ENCODE measurements at regions not wholly inside any gene's neighbourhood (a gene's known extent, or its start where the extent isn't known, plus 50 kb on each side); places are given as distances from the start of the nearest gene placed in this dataset.
"Not testable (repeated sequence)": the region's sequence is repeated elsewhere in the genome, so short reads cannot be mapped to it uniquely, and the experiment has no call there.

DNA sequence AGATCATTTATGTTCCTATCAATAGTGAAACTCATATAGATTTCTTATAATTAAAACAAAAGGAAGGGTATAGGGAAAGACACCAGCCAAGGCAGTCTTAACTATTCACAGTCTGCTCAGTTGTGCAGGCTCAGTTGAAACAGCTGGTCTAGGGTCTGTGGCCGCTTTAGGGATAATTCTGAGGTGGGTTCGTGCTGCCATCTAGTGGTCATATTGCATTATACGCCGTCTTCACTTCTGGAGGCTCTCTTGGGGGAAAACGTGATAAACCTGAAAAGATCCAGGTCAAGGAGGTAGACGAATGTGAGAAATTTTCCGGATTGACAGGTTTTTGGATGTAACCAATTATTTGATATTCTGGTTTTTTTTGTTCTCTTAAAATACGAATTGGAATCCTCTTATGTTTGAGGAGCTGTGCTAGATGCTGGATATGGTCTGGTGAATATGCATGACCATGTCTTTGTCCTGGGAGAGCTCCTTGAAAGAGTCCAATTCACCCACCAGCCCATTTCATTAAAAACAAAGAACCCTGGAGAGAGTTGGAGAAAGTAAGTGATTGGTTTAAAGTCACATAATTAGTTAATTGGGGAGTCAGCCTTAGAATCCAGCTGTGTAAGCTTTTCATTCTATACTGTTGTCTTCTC lies 492.4 kb downstream of the PLCL1 start:
- Mint-ChIP-seq H3K4me1 (ENCODE audit: low read depth) (no peaks in the 10 kb centered on the region), H3K4me3 (no peak overlapping the region), H3K36me3 (ENCODE audit: low read depth) (no peaks in the 10 kb centered on the region), H3K9me3 (ENCODE audit: insufficient read depth) (no peaks in the 10 kb centered on the region), H3K27ac (no peak overlapping the region), H3K27me3 (ENCODE audit: low read depth) (peaks cover 2% of the 10 kb centered on the region)
- DNase-seq (peak; percentile 66), ATAC-seq (peak; percentile 86)
- POLR2A ChIA-PET, result no interaction called here
- CTCF ChIA-PET, result interaction anchor here (0.6 to 2.7 kb wide), 38 partner anchors 9 to 1192 kb away, joined by 3 to 12 read pairs (median 4); partner anchors contain the start of gene PLCL1

- ChIA-PET POLR2A (no interaction called here), CTCF (no interaction called here)
- ATAC-seq (no peak), DNase-seq (no peak)
- Mint-ChIP-seq H3K9me3 (ENCODE audit: insufficient read depth) (no peaks in the 10 kb centered on the region), H3K27ac (no peak overlapping the region), H3K4me1 (ENCODE audit: low read depth) (no peaks in the 10 kb centered on the region), H3K27me3 (ENCODE audit: low read depth) (peaks cover 6% of the 10 kb centered on the region), H3K4me3 (no peak overlapping the region), H3K36me3 (ENCODE audit: low read depth) (no peaks in the 10 kb centered on the region)
Measured at GRCh38 chr2:198293281-198293680, 488.9 kb downstream of the PLCL1 start.

GRCh38 chr2:198289811-198290210 lies 485.4 kb downstream of the PLCL1 start:
- no peaks in the 10 kb centered on the region for H3K36me3 Mint-ChIP-seq (ENCODE audit: low read depth)
- no peak for ATAC-seq
- H3K4me1 Mint-ChIP-seq (ENCODE audit: low read depth), result no peaks in the 10 kb centered on the region
- peaks cover 11% of the 10 kb centered on the region for H3K27me3 Mint-ChIP-seq (ENCODE audit: low read depth)
- H3K9me3 Mint-ChIP-seq (ENCODE audit: insufficient read depth), result no peaks in the 10 kb centered on the region
- no peak for DNase-seq
- no peak overlapping the region for H3K4me3 Mint-ChIP-seq
- no peak overlapping the region for H3K27ac Mint-ChIP-seq
- ChIA-PET POLR2A (no interaction called here), CTCF (no interaction called here)

DNA sequence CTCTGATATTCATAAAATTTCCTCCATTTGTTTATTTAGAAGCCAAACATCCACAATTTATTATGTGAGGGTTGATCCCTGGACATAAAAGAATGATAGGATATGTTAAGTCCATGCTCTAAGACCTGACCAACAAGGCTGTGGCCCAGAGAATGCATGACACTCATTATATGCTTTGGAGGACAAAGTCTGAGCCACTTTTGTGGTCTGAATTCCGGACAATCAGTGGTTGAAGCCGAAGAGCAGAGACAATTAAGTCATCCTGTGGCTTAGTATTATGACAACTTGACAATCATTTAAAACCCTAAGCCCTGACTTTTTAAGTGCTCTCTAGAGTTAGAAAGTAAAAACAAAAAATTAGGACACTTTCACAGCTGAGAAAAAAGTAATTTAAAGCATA lies 483.3 kb downstream of the PLCL1 start:
- no peak for DNase-seq
- no peak overlapping the region for H3K27ac Mint-ChIP-seq
- H3K36me3 Mint-ChIP-seq (ENCODE audit: low read depth), result no peaks in the 10 kb centered on the region
- H3K27me3 Mint-ChIP-seq (ENCODE audit: low read depth), result peaks cover 18% of the 10 kb centered on the region
- H3K4me1 Mint-ChIP-seq (ENCODE audit: low read depth), result no peaks in the 10 kb centered on the region
- ChIA-PET POLR2A (no interaction called here), CTCF (no interaction called here)
- H3K4me3 Mint-ChIP-seq, result no peak overlapping the region
- no peak for ATAC-seq
- no peaks in the 10 kb centered on the region for H3K9me3 Mint-ChIP-seq (ENCODE audit: insufficient read depth)

- CTCF ChIA-PET, result no interaction called here
- Mint-ChIP-seq H3K27ac (no peak overlapping the region), H3K36me3 (ENCODE audit: low read depth) (no peaks in the 10 kb centered on the region), H3K27me3 (ENCODE audit: low read depth) (peaks cover 27% of the 10 kb centered on the region), H3K4me1 (ENCODE audit: low read depth) (no peaks in the 10 kb centered on the region), H3K4me3 (no peak overlapping the region), H3K9me3 (ENCODE audit: insufficient read depth) (no peaks in the 10 kb centered on the region)
- ATAC-seq (no peak), DNase-seq (no peak)
- POLR2A ChIA-PET, result no interaction called here
Measured at GRCh38 chr2:198285216-198285615, 480.8 kb downstream of the PLCL1 start.

GRCh38 chr2:198283146-198283545 lies 478.8 kb downstream of the PLCL1 start:
- no peak overlapping the region for H3K27ac Mint-ChIP-seq
- no peaks in the 10 kb centered on the region for H3K4me1 Mint-ChIP-seq (ENCODE audit: low read depth)
- ChIA-PET CTCF (no interaction called here), POLR2A (no interaction called here)
- H3K4me3 Mint-ChIP-seq, result no peak overlapping the region
- no peak for DNase-seq
- no peaks in the 10 kb centered on the region for H3K9me3 Mint-ChIP-seq (ENCODE audit: insufficient read depth)
- no peak for ATAC-seq
- H3K27me3 Mint-ChIP-seq (ENCODE audit: low read depth), result peaks cover 23% of the 10 kb centered on the region
- no peaks in the 10 kb centered on the region for H3K36me3 Mint-ChIP-seq (ENCODE audit: low read depth)

DNA sequence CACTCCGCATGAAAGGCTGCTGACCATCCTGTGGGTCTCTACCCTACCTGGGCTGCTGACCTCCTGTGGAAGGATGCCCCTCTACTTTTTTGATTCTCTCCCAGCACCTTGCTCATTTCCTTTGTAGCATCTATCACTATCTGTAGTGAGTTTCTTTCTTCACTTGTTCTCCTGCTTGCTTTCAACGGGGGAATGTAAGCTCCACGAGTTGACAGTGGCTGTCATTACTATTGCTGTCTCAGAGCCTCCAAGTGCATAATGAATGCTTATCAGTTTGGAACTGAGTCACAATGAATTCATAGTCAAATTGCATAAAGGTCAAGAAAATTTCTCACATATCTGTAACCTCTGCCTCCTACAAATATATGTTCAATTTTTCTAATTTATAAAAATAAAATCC lies 477.7 kb downstream of the PLCL1 start:
- DNase-seq (no peak), ATAC-seq (no peak)
- H3K27ac Mint-ChIP-seq, result no peak overlapping the region
- CTCF ChIA-PET, result no interaction called here
- H3K4me3 Mint-ChIP-seq, result no peak overlapping the region
- H3K4me1 Mint-ChIP-seq (ENCODE audit: low read depth), result no peaks in the 10 kb centered on the region
- no peaks in the 10 kb centered on the region for H3K9me3 Mint-ChIP-seq (ENCODE audit: insufficient read depth)
- H3K27me3 Mint-ChIP-seq (ENCODE audit: low read depth), result peaks cover 21% of the 10 kb centered on the region
- no peaks in the 10 kb centered on the region for H3K36me3 Mint-ChIP-seq (ENCODE audit: low read depth)
- POLR2A ChIA-PET, result no interaction called here

DNA sequence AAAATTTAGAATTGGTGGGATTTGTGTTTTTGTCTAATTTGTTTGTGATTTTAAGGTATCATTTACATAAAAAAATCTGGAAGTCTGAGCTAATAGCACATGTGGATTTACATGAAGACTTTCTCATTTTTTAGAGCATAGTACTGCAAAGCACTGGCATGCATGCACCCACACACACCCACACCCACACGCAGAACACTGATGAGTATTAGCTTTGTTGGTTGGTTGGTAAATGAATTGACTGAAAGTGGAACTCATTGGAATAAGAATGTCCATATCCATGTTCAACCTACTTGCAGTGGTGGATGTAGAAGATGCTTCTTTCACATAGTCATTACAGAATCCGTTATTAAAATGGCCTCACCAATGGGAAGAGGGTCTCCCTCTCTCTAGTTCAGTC lies 475.8 kb downstream of the PLCL1 start:
- ATAC-seq, result no peak
- Mint-ChIP-seq H3K9me3 (ENCODE audit: insufficient read depth) (no peaks in the 10 kb centered on the region), H3K27me3 (ENCODE audit: low read depth) (peaks cover 16% of the 10 kb centered on the region), H3K36me3 (ENCODE audit: low read depth) (no peaks in the 10 kb centered on the region), H3K4me1 (ENCODE audit: low read depth) (no peaks in the 10 kb centered on the region), H3K27ac (no peak overlapping the region), H3K4me3 (no peak overlapping the region)
- POLR2A ChIA-PET, result no interaction called here
- CTCF ChIA-PET, result interaction anchor here (1.0 kb wide), 1 partner anchor 16 kb away, joined by 6 read pairs; no protein-coding TSS in a partner anchor
- no peak for DNase-seq

DNA sequence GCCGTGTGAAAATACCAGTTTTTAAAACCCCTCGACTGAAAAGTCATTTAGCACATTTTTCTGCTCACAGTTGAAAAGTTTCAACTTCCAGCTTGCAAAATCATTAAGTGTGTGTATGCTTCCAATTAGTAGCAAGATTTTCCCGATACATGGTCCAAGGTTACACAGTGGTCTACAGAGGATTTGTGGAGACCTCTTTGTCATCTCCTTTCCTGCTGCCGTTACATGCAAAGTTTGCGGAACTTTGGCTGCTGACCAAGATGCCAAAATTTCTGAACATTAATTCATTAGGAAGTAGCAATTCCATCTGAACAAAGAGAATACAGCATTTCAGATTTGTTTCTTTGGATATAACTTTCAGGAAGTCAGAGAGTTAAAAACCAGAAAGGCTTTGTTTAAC lies 474.6 kb downstream of the PLCL1 start:
- H3K27ac Mint-ChIP-seq, result no peak overlapping the region
- ChIA-PET CTCF (no interaction called here), POLR2A (no interaction called here)
- no peaks in the 10 kb centered on the region for H3K4me1 Mint-ChIP-seq (ENCODE audit: low read depth)
- no peaks in the 10 kb centered on the region for H3K9me3 Mint-ChIP-seq (ENCODE audit: insufficient read depth)
- H3K4me3 Mint-ChIP-seq, result no peak overlapping the region
- no peaks in the 10 kb centered on the region for H3K36me3 Mint-ChIP-seq (ENCODE audit: low read depth)
- peaks cover 14% of the 10 kb centered on the region for H3K27me3 Mint-ChIP-seq (ENCODE audit: low read depth)
- DNase-seq (no peak), ATAC-seq (no peak)

- no peaks in the 10 kb centered on the region for H3K36me3 Mint-ChIP-seq (ENCODE audit: low read depth)
- H3K27ac Mint-ChIP-seq, result no peak overlapping the region
- ChIA-PET CTCF (no interaction called here), POLR2A (no interaction called here)
- ATAC-seq (no peak), DNase-seq (no peak)
- H3K9me3 Mint-ChIP-seq (ENCODE audit: insufficient read depth), result no peaks in the 10 kb centered on the region
- H3K4me1 Mint-ChIP-seq (ENCODE audit: low read depth), result no peaks in the 10 kb centered on the region
- peaks cover 10% of the 10 kb centered on the region for H3K27me3 Mint-ChIP-seq (ENCODE audit: low read depth)
- no peak overlapping the region for H3K4me3 Mint-ChIP-seq
Measured at GRCh38 chr2:198277181-198277580, 472.8 kb downstream of the PLCL1 start.

DNA sequence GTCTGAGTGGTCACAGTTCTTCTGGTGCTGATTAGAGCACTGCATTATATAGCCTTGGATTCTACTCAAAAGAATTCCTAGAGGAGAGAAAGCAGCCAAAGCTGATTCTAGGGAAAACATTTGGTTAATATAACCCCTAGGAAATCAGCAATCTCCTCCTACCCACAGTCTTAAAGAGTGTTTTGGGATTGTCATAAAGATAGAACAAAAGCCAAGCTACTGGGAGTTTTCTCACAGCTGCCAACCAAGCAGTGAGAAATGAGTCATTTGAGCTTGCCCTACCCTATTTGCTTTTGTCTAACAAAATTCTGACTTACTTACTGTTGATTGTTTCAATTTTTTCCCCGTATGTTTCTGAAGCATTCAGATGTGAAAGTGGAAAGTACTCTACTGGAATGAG lies 469.3 kb downstream of the PLCL1 start:
- Mint-ChIP-seq H3K27ac (no peak overlapping the region), H3K9me3 (ENCODE audit: insufficient read depth) (no peaks in the 10 kb centered on the region), H3K27me3 (ENCODE audit: low read depth) (peaks cover 2% of the 10 kb centered on the region), H3K4me1 (ENCODE audit: low read depth) (no peaks in the 10 kb centered on the region), H3K4me3 (no peak overlapping the region), H3K36me3 (ENCODE audit: low read depth) (no peaks in the 10 kb centered on the region)
- POLR2A ChIA-PET, result no interaction called here
- ATAC-seq (no peak), DNase-seq (no peak)
- CTCF ChIA-PET, result no interaction called here

GRCh38 chr2:198270157-198270556 lies 465.8 kb downstream of the PLCL1 start:
- H3K36me3 Mint-ChIP-seq (ENCODE audit: low read depth); POLR2A ChIA-PET; H3K27me3 Mint-ChIP-seq (ENCODE audit: low read depth); H3K27ac Mint-ChIP-seq; DNase-seq; ATAC-seq; H3K9me3 Mint-ChIP-seq (ENCODE audit: insufficient read depth); H3K4me3 Mint-ChIP-seq; H3K4me1 Mint-ChIP-seq (ENCODE audit: low read depth); CTCF ChIA-PET: not testable (repeated sequence)

DNA sequence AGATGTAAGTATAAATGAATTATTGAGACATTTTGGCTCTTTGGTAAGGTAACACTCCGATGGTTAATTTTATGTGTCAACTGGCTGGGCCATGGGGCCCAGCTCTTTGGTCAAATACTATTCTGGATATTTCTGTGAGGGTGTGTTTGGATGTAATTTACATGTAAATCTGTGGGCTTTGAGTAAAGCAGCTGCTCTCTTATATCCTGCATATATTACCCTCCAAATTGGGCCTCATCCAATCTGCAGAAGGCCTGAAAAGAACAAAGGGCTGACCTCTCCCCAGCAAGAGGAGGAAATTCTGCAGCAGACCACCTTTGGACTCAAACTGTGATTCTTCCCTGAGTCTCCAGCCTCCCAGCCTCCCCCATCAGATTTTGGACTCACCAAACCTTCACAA lies 464.1 kb downstream of the PLCL1 start:
- no peak overlapping the region for H3K27ac Mint-ChIP-seq
- no peak overlapping the region for H3K4me3 Mint-ChIP-seq
- POLR2A ChIA-PET, result no interaction called here
- no peak for DNase-seq
- H3K36me3 Mint-ChIP-seq (ENCODE audit: low read depth), result no peaks in the 10 kb centered on the region
- no peak for ATAC-seq
- H3K27me3 Mint-ChIP-seq (ENCODE audit: low read depth), result peaks cover 2% of the 10 kb centered on the region
- CTCF ChIA-PET, result interaction anchor here (1.2 kb wide), 1 partner anchor 30 kb away, joined by 3 read pairs; no protein-coding TSS in a partner anchor
- no peaks in the 10 kb centered on the region for H3K9me3 Mint-ChIP-seq (ENCODE audit: insufficient read depth)
- H3K4me1 Mint-ChIP-seq (ENCODE audit: low read depth), result no peaks in the 10 kb centered on the region

All from activated CD8-positive, alpha-beta T cell treated with anti-CD3 and anti-CD28 coated beads, Interleukin-2, amount 10 ng/mL, durations not matched to agents 7 days and 5 days (primary cell).